B cell (primary cell): ENCODE measurements at regions not wholly inside any gene's neighbourhood (a gene's known extent, or its start where the extent isn't known, plus 50 kb on each side); places are given as distances from the start of the nearest gene placed in this dataset.

Experiments used
- ATAC-seq: fragments of 200-7000 bp; cut with Tn5 transposase; one replicate; pipeline ENCODE4 v1.10.0; 2021; ENCODE audit warnings: low read depth, mild to moderate bottlenecking, moderate number of reproducible peaks, moderate library complexity
- CTCF ChIA-PET: fragments of 350-600 bp; sonication (Branson Sonifier 250); formaldehyde crosslinking; loops from one replicate; lab custom pipeline; 2021; ENCODE audit warnings: antibody characterized with exemption, inconsistent platforms; lab: Charles Lee
- POLR2A ChIA-PET: fragments of 350-600 bp; sonication (Branson Sonifier 250); formaldehyde crosslinking; loops from one replicate; lab custom pipeline; 2021; ENCODE audit warnings: antibody characterized with exemption; lab: Charles Lee
- DNase-seq: peaks from one replicate; pipeline ENCODE4 v3.0.0; 2013
- H2AFZ ChIP-seq: 2 replicates; pipeline ENCODE4 v1.6.1; 2012; ENCODE audit warnings: mild to moderate bottlenecking, low read depth, low read length; ENCODE audit not compliant: insufficient read depth, poor library complexity, severe bottlenecking
- H3K27ac ChIP-seq, 2 donors: 1 replicate in 1 of 2; 2 replicates in 1 of 2; pipeline ENCODE4 v1.5.1; 2012 to 2013; ENCODE audit warnings: low read length in 2 of 2, mild to moderate bottlenecking in 2 of 2, moderate library complexity in 1 of 2
- H3K27me3 ChIP-seq, 4 experiments: fragments of 200-600 bp in 1 of 4; sonication (generic) in 1 of 4; replicated peaks in 1 of 4; 1 replicate in 2 of 4; 2 replicates in 2 of 4; pipeline versions ENCODE4 v1.6.1 to v1.7.0; 2013 to 2016; ENCODE audit warnings: low read length in 3 of 4, mild to moderate bottlenecking in 2 of 4, mixed read lengths in 1 of 4, moderate library complexity in 1 of 4; ENCODE audit not compliant: insufficient read depth in 4 of 4, control insufficient read depth in 3 of 4; ENCODE audit errors: control extremely low read depth in 1 of 4
- H3K36me3 ChIP-seq, 2 experiments: replicated peaks in 1 of 2; 1 replicate in 1 of 2; 2 replicates in 1 of 2; pipeline versions ENCODE4 v1.6.1 to v1.7.1; 2013; ENCODE audit warnings: low read length in 1 of 2; ENCODE audit not compliant: insufficient read depth in 2 of 2, control insufficient read depth in 1 of 2; ENCODE audit errors: control extremely low read depth in 1 of 2, extremely low read depth in 1 of 2
- H3K4me1 ChIP-seq, 2 donors: fragments of 200-600 bp in 1 of 2; sonication (generic) in 1 of 2; 1 replicate in 1 of 2; 2 replicates in 1 of 2; pipeline versions ENCODE4 v1.5.1 to v1.6.1; 2013 to 2017; ENCODE audit warnings: low read length in 2 of 2; ENCODE audit not compliant: control insufficient read depth in 2 of 2, insufficient read depth in 2 of 2
- H3K4me2 ChIP-seq: replicated peaks from 2 replicates; pipeline ENCODE3; 2012; ENCODE audit warnings: mild to moderate bottlenecking, low read depth, low read length; ENCODE audit not compliant: poor library complexity, severe bottlenecking
- H3K4me3 ChIP-seq, 5 experiments: fragments of 200-600 bp in 1 of 5; sonication (generic) in 1 of 5; 1 replicate in 3 of 5; 2 replicates in 2 of 5; pipeline versions ENCODE4 v1.5.1 to v1.7.0; 2011 to 2016; ENCODE audit warnings: low read length in 4 of 5, mild to moderate bottlenecking in 4 of 5, low read depth in 2 of 5, control low read depth in 1 of 5, moderate library complexity in 1 of 5; ENCODE audit not compliant: insufficient read depth in 1 of 5; ENCODE audit errors: control extremely low read depth in 1 of 5, extremely low read depth in 1 of 5
- H3K79me2 ChIP-seq: fragments of 200-600 bp; sonication (generic); one replicate; pipeline ENCODE4 v1.6.0; 2016; ENCODE audit warnings: low read length; ENCODE audit not compliant: control insufficient read depth, insufficient read depth
- H3K9ac ChIP-seq: fragments of 200-600 bp; sonication (generic); 2 replicates; pipeline ENCODE4 v1.6.1; 2017; ENCODE audit warnings: mild to moderate bottlenecking, low read length, moderate library complexity
- H3K9me3 ChIP-seq, 3 donors: one replicate each; pipeline versions ENCODE4 v1.6.1 to v1.7.1; 2013; ENCODE audit warnings: low read length in 2 of 3; ENCODE audit not compliant: control insufficient read depth in 2 of 3, insufficient read depth in 1 of 3; ENCODE audit errors: control extremely low read depth in 1 of 3
- H4K20me1 ChIP-seq: 2 replicates; pipeline ENCODE4 v1.6.0; 2012; ENCODE audit warnings: mild to moderate bottlenecking, low read length; ENCODE audit not compliant: insufficient read depth, control insufficient read depth, poor library complexity, severe bottlenecking
- H3K27ac Mint-ChIP-seq: one replicate; pipeline ENCODE4 v1.8.0; 2021; ENCODE audit warnings: mixed read lengths
- H3K27me3 Mint-ChIP-seq: one replicate; pipeline ENCODE4 v1.8.0; 2021; ENCODE audit warnings: mixed read lengths
- H3K4me1 Mint-ChIP-seq: one replicate; pipeline ENCODE4 v1.8.0; 2021; ENCODE audit warnings: mixed read lengths
- H3K4me3 Mint-ChIP-seq: one replicate; pipeline ENCODE4 v1.8.0; 2021; ENCODE audit warnings: mixed read lengths
- H3K9me3 Mint-ChIP-seq: one replicate; pipeline ENCODE4 v1.8.0; 2022; ENCODE audit warnings: mixed read lengths; ENCODE audit not compliant: insufficient read depth
- EZH2 ChIP-seq: IDR thresholded peaks from 2 replicates; pipeline ENCODE4 v1.6.1; 2012; ENCODE audit warnings: borderline replicate concordance, low read depth, mild to moderate bottlenecking, moderate library complexity, low read length; ENCODE audit not compliant: insufficient read depth, poor library complexity, severe bottlenecking
- WGBS: methylation state at CpG from one replicate; pipeline ENCODE4 v1.1.5; 2013; ENCODE audit warnings: missing lambda C conversion rate; ENCODE audit not compliant: insufficient coverage; 5-methylcytosine and 5-hydroxymethylcytosine counted together
- intact Hi-C: fragments of 100-400 bp; cut with micrococcal nuclease; formaldehyde crosslinking; loops from one replicate; pipeline ENCODE4 v1.10.0; 2022
- TF ChIP-seq, protein P1 (sequence below): fragments of 200-600 bp; IDR thresholded peaks from one replicate; pipeline ENCODE4 v1.8.0; 2022; ENCODE audit warnings: antibody characterized with exemption, mild to moderate bottlenecking

DNA sequence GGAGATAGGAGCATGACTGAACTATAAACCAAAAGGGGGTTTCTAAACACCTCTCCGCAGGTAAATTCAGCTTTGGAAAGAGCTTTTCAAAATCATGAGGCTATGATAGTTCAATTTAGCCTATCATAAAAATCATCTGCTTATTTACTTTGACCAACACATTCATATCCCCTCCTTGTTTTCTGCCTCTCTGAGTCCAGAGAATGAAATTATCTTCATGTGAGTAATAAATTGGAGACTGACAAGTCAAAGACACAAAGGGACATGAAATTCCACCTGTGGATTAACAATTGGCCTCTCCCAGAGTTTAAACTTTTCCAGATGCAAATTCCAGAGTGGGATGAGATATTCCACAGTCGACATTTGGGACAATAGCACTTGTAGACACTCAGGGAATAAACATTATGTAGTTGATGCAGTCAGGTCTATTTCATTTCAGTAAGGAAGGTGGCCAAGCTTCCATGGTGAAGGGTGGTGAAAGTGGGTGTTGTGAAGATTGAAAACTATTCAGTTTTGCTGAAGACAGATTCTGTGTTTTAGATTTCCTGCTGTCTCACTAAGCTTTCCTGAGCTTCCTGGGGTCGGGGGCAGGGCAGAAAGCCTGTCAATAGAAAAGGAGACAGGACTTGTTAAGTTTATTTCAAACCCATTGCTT lies 84.7 kb downstream of the CDC42EP3 start:
- H3K27me3 Mint-ChIP-seq: no peaks in the 10 kb centered on the region
- POLR2A ChIA-PET: no interaction called here
- no peak for DNase-seq

DNA sequence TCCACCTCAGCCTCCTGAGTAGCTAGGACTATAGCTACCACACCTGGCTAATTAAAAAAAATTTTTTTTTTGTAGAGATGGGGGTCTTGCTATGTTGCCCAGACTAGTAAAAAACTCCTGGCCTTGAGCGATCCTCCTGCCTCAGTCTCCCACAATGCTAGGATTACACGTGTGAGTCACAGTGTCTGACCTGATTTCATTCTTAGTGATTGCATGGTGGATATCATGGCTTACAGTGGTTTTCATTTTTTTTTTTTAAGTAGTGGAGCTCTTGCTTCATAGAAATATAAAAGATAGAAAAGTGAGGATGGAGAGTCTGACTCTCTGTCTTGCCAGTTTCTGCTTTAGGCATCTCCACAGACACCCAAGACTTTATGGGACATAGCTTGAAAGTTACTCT lies 83.6 kb downstream of the CDC42EP3 start:
- no peak overlapping the region for H2AFZ ChIP-seq
- intact Hi-C loops: no loop called here
- no peak for ATAC-seq
- ChIA-PET CTCF (no interaction called here), POLR2A (no interaction called here)
- no peak overlapping the region for H3K4me3 Mint-ChIP-seq
- no peaks in the 10 kb centered on the region for H3K79me2 ChIP-seq
- no peaks in the 10 kb centered on the region for H3K9me3 ChIP-seq
- H4K20me1 ChIP-seq: no peaks in the 10 kb centered on the region
- H3K27ac ChIP-seq: no peak overlapping the region
- H3K36me3 ChIP-seq: no peaks in the 10 kb centered on the region
- H3K27ac Mint-ChIP-seq: no peak overlapping the region
- H3K4me3 ChIP-seq: no peak overlapping the region
- 80% methylated on average over 1 of the region's 2 CpGs for WGBS
- H3K9ac ChIP-seq: no peak overlapping the region
- H3K4me2 ChIP-seq: no peak overlapping the region
- no peaks in the 10 kb centered on the region for H3K27me3 ChIP-seq
- H3K4me1 Mint-ChIP-seq: peaks cover 45% of the 10 kb centered on the region
- H3K9me3 Mint-ChIP-seq: no peaks in the 10 kb centered on the region
- no peak for DNase-seq
- TF ChIP-seq EZH2: no peak
- TF ChIP-seq, protein P1, sequence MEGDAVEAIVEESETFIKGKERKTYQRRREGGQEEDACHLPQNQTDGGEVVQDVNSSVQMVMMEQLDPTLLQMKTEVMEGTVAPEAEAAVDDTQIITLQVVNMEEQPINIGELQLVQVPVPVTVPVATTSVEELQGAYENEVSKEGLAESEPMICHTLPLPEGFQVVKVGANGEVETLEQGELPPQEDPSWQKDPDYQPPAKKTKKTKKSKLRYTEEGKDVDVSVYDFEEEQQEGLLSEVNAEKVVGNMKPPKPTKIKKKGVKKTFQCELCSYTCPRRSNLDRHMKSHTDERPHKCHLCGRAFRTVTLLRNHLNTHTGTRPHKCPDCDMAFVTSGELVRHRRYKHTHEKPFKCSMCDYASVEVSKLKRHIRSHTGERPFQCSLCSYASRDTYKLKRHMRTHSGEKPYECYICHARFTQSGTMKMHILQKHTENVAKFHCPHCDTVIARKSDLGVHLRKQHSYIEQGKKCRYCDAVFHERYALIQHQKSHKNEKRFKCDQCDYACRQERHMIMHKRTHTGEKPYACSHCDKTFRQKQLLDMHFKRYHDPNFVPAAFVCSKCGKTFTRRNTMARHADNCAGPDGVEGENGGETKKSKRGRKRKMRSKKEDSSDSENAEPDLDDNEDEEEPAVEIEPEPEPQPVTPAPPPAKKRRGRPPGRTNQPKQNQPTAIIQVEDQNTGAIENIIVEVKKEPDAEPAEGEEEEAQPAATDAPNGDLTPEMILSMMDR: no peak
- H3K27me3 Mint-ChIP-seq: no peaks in the 10 kb centered on the region
- peaks cover 16 to 20% of the 10 kb centered on the region in 2 donors for H3K4me1 ChIP-seq

More for the DNA sequence above, 84.7 kb downstream of the CDC42EP3 start:
- CTCF ChIA-PET: no interaction called here
- peaks cover 19 to 24% of the 10 kb centered on the region in 2 donors for H3K4me1 ChIP-seq
- Mint-ChIP-seq H3K9me3 (no peaks in the 10 kb centered on the region), H3K4me3 (no peak overlapping the region), H3K4me1 (peaks cover 50% of the 10 kb centered on the region), H3K27ac (no peak overlapping the region)
- H3K4me3 ChIP-seq: no peak overlapping the region
- H3K27me3 ChIP-seq: no peaks in the 10 kb centered on the region
- no peaks in the 10 kb centered on the region for H4K20me1 ChIP-seq
- H3K79me2 ChIP-seq: no peaks in the 10 kb centered on the region
- no peak for ATAC-seq
- H3K9me3 ChIP-seq: no peaks in the 10 kb centered on the region
- TF ChIP-seq, protein P1: no peak
- no peak overlapping the region for H3K4me2 ChIP-seq
- H3K36me3 ChIP-seq: no peaks in the 10 kb centered on the region
- intact Hi-C loops: no loop called here
- H3K9ac ChIP-seq: no peak overlapping the region
- H3K27ac ChIP-seq: no peak overlapping the region
- H2AFZ ChIP-seq: peak overlapping the region; percentile 10
- WGBS: 100% methylated on average over 2 of the region's 3 CpGs
